H1 (cell line): ENCODE measurements at regions not wholly inside any gene's neighbourhood (a gene's known extent, or its start where the extent isn't known, plus 50 kb on each side); places are given as distances from the start of the nearest gene placed in this dataset.

ENCODE experiments used
- CTCF ChIP-seq, 3 experiments: IDR thresholded peaks; 1 replicate in 2 of 3; 2 replicates in 1 of 3; pipeline versions ENCODE4 v1.5.1 to v1.6.1; 2011; ENCODE audit warnings: low read length in 3 of 3, mild to moderate bottlenecking in 3 of 3, inconsistent platforms in 2 of 3, low read depth in 1 of 3, moderate library complexity in 1 of 3; ENCODE audit not compliant: insufficient read depth in 1 of 3; ENCODE audit errors: control extremely low read depth in 1 of 3
- EP300 ChIP-seq, 2 experiments: IDR thresholded peaks; 1 replicate in 1 of 2; 2 replicates in 1 of 2; pipeline ENCODE4 v1.6.1; 2011 to 2012; ENCODE audit warnings: low read depth in 2 of 2, low read length in 2 of 2, mild to moderate bottlenecking in 2 of 2, borderline replicate concordance in 1 of 2, inconsistent platforms in 1 of 2, moderate library complexity in 1 of 2
- EZH2 ChIP-seq: fragments of 200-600 bp; sonication (generic); IDR thresholded peaks from 2 replicates; pipeline ENCODE4 v1.7.1; 2012; ENCODE audit warnings: low read depth, mild to moderate bottlenecking, moderate library complexity, low read length, inconsistent platforms; ENCODE audit not compliant: severe bottlenecking
- HDAC2 ChIP-seq, 2 experiments: fragments of 300-600 bp in 1 of 2; sonication (generic) in 1 of 2; IDR thresholded peaks; 2 replicates each; pipeline ENCODE4 v1.6.1; 2011 to 2012; ENCODE audit warnings: low read depth in 2 of 2, low read length in 2 of 2, mild to moderate bottlenecking in 2 of 2, moderate library complexity in 2 of 2, borderline replicate concordance in 1 of 2, inconsistent platforms in 1 of 2
- JUND ChIP-seq: IDR thresholded peaks from 2 replicates; pipeline ENCODE4 v1.6.1; 2011; ENCODE audit warnings: mild to moderate bottlenecking, improper control_type of control experiment, low read length
- KDM1A ChIP-seq: fragments of 200-600, 300-600 bp; sonication (generic); IDR thresholded peaks from 2 replicates; pipeline ENCODE4 v1.7.1; 2016; ENCODE audit warnings: mild to moderate bottlenecking, low read length, borderline replicate concordance
- PHF8 ChIP-seq: fragments of 200-600 bp; sonication (generic); conservative IDR thresholded peaks from 2 replicates; pipeline ENCODE4 v1.7.1; 2012; ENCODE audit warnings: low read depth, mild to moderate bottlenecking, inconsistent platforms, low read length, moderate library complexity
- POLR2A ChIP-seq, 2 experiments: IDR thresholded peaks; 1 replicate in 1 of 2; 2 replicates in 1 of 2; pipeline ENCODE4 v1.6.1; 2011; ENCODE audit warnings: low read depth in 2 of 2, low read length in 2 of 2, mild to moderate bottlenecking in 2 of 2; ENCODE audit errors: control extremely low read depth in 1 of 2
- POLR2AphosphoS5 ChIP-seq: IDR thresholded peaks from 2 replicates; pipeline ENCODE4 v1.6.1; 2011; ENCODE audit warnings: low read depth, low read length
- RAD21 ChIP-seq, 2 experiments: IDR thresholded peaks in 1 of 2; conservative IDR thresholded peaks in 1 of 2; 2 replicates each; pipeline ENCODE4 v1.6.1; 2011; ENCODE audit warnings: low read depth in 2 of 2, low read length in 2 of 2, improper control_type of control experiment in 1 of 2, inconsistent platforms in 1 of 2, mild to moderate bottlenecking in 1 of 2, moderate library complexity in 1 of 2
- RXRA ChIP-seq: IDR thresholded peaks from 2 replicates; pipeline ENCODE4 v1.6.1; 2011; ENCODE audit warnings: low read depth, mild to moderate bottlenecking, low read length, moderate library complexity; ENCODE audit not compliant: insufficient read depth
- SP1 ChIP-seq: IDR thresholded peaks from 2 replicates; pipeline ENCODE4 v1.6.1; 2011; ENCODE audit warnings: low read depth, low read length
- SRF ChIP-seq: IDR thresholded peaks from 2 replicates; pipeline ENCODE4 v1.6.1; 2011; ENCODE audit warnings: mild to moderate bottlenecking, low read depth, low read length, moderate library complexity
- TEAD4 ChIP-seq: IDR thresholded peaks from 2 replicates; pipeline ENCODE4 v1.6.1; 2012; ENCODE audit warnings: low read depth, low read length, inconsistent platforms, mixed read lengths

DNA sequence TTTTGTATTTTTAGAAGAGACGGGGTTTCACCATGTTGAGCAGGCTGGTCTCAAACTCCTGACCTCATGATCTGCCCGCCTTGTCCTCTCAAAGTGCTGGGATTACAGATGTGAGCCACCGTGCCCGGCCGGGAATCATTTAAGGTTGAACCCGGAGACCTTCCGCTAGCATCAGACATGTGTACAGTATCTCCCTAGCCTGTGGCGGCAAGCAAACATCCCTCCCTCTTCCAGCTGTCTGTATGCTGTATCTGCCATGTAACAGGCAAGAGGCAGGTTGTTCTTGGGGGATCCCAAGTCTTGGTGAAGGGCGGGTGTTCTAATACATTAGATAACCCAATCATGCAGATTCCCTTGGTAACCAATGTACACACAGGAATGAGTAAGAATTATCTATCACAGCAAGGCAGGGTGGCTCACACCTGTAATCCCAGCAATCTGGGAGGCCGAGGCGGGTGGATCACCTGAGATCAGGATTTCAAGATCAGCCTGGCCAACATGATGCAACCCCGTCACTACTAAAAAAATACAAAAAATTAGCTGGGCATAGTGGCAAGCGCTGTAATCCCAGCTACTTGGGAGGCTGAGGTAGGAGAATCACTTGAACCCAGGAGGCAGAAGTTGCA lies 58.1 kb upstream of the RBFOX2 start:
- TF ChIP-seq PHF8 (no peak), TEAD4 (no peak), POLR2AphosphoS5 (no peak), POLR2A (IDR thresholded peaks at IDR 0.05; ENCODE audit: control extremely low read depth in 1 of 2, low read depth in 2 of 2, low read length in 2 of 2) (no peak), RAD21 (IDR thresholded peaks at IDR 0.05 in 1 of 2, conservative IDR thresholded peaks at IDR 0.05 in 1 of 2; ENCODE audit: low read depth in 2 of 2, low read length in 2 of 2) (no peak), RXRA (no peak), KDM1A (no peak), CTCF (IDR thresholded peaks at IDR 0.05; ENCODE audit: control extremely low read depth in 1 of 3, insufficient read depth in 1 of 3, low read depth in 1 of 3, low read length in 3 of 3) (no peak), SRF (no peak), SP1 (no peak), EZH2 (no peak), EP300 (IDR thresholded peaks at IDR 0.05; ENCODE audit: borderline replicate concordance in 1 of 2, low read depth in 2 of 2, low read length in 2 of 2) (no peak), HDAC2 (IDR thresholded peaks at IDR 0.05; ENCODE audit: borderline replicate concordance in 1 of 2, low read depth in 2 of 2, low read length in 2 of 2) (no peak), JUND (no peak)
